H9 (cell line): ENCODE measurements at regions not wholly inside any gene's neighbourhood (a gene's known extent, or its start where the extent isn't known, plus 50 kb on each side); places are given as distances from the start of the nearest gene placed in this dataset.

Experiments
- DNase-seq: peaks from one replicate; pipeline ENCODE4 v3.0.0-alpha.2; 2017
- H2AFZ ChIP-seq: one replicate; pipeline ENCODE4 v1.6.1; 2013; ENCODE audit warnings: mild to moderate bottlenecking, low read length, control low read depth, moderate library complexity
- H2AK5ac ChIP-seq: 2 replicates; pipeline ENCODE4 v1.6.1; 2013; ENCODE audit warnings: low read length, control low read depth, mixed read lengths; ENCODE audit not compliant: insufficient read length
- H2BK120ac ChIP-seq: one replicate; pipeline ENCODE4 v1.6.1; 2013; ENCODE audit warnings: low read depth, mild to moderate bottlenecking, low read length, control low read depth, inconsistent platforms; ENCODE audit not compliant: poor library complexity, severe bottlenecking
- H2BK12ac ChIP-seq: 2 replicates; pipeline ENCODE4 v1.6.1; 2013; ENCODE audit warnings: low read length, control low read depth, mixed read lengths, low read depth; ENCODE audit not compliant: insufficient read length
- H2BK15ac ChIP-seq: 2 replicates; pipeline ENCODE4 v1.6.1; 2013; ENCODE audit warnings: low read depth, low read length, control low read depth
- H2BK20ac ChIP-seq: one replicate; pipeline ENCODE4 v1.6.1; 2013; ENCODE audit warnings: low read depth, mild to moderate bottlenecking, low read length, control low read depth, inconsistent platforms; ENCODE audit not compliant: poor library complexity, severe bottlenecking
- H2BK5ac ChIP-seq: 2 replicates; pipeline ENCODE4 v1.6.1; 2013; ENCODE audit warnings: low read length, control low read depth, mixed read lengths; ENCODE audit not compliant: insufficient read length
- H3K14ac ChIP-seq: 2 replicates; pipeline ENCODE4 v1.6.1; 2013; ENCODE audit warnings: low read length, control low read depth; ENCODE audit not compliant: insufficient read depth
- H3K18ac ChIP-seq: 2 replicates; pipeline ENCODE4 v1.6.1; 2013; ENCODE audit warnings: low read depth, mild to moderate bottlenecking, mixed read lengths, low read length, control low read depth; ENCODE audit not compliant: insufficient read length
- H3K23ac ChIP-seq: 2 replicates; pipeline ENCODE4 v1.6.1; 2013; ENCODE audit warnings: low read length, control low read depth, mixed read lengths, low read depth; ENCODE audit not compliant: insufficient read length
- H3K23me2 ChIP-seq: 2 replicates; pipeline ENCODE4 v1.6.1; 2013; ENCODE audit warnings: low read depth, mild to moderate bottlenecking, mixed read lengths, low read length, control low read depth; ENCODE audit not compliant: insufficient read length, poor library complexity, severe bottlenecking
- H3K27ac ChIP-seq: 2 replicates; pipeline ENCODE4 v1.5.1; 2013; ENCODE audit warnings: low read length, control low read depth, mixed read lengths, low read depth; ENCODE audit not compliant: insufficient read length
- H3K27me3 ChIP-seq: 2 replicates; pipeline ENCODE4 v1.6.1; 2013; ENCODE audit warnings: low read length, control low read depth, inconsistent platforms; ENCODE audit not compliant: insufficient read depth
- H3K4ac ChIP-seq: 2 replicates; pipeline ENCODE4 v1.6.1; 2013; ENCODE audit warnings: low read depth, mild to moderate bottlenecking, control low read depth, inconsistent platforms, low read length, moderate library complexity
- H3K4me1 ChIP-seq: 2 replicates; pipeline ENCODE4 v1.6.1; 2013; ENCODE audit warnings: low read length, control low read depth, inconsistent platforms; ENCODE audit not compliant: insufficient read depth
- H3K4me2 ChIP-seq: 2 replicates; pipeline ENCODE4 v1.6.1; 2013; ENCODE audit warnings: low read length, control low read depth, mixed read lengths; ENCODE audit not compliant: insufficient read length, insufficient read depth
- H3K56ac ChIP-seq: 2 replicates; pipeline ENCODE4 v1.6.1; 2013; ENCODE audit warnings: low read depth, mild to moderate bottlenecking, mixed read lengths, low read length, control low read depth; ENCODE audit not compliant: insufficient read length
- H3K79me1 ChIP-seq: 2 replicates; pipeline ENCODE4 v1.6.1; 2013; ENCODE audit warnings: low read depth, mild to moderate bottlenecking, moderate library complexity, low read length, control low read depth, inconsistent platforms; ENCODE audit not compliant: insufficient read depth, poor library complexity, severe bottlenecking
- H3K79me2 ChIP-seq: 2 replicates; pipeline ENCODE4 v1.6.1; 2013; ENCODE audit warnings: low read length, control low read depth, inconsistent platforms; ENCODE audit not compliant: insufficient read depth
- H3K9ac ChIP-seq: 2 replicates; pipeline ENCODE4 v1.6.1; 2013; ENCODE audit warnings: low read length, control low read depth, mixed read lengths; ENCODE audit not compliant: insufficient read length; ENCODE audit errors: extremely low read depth
- H3K9me3 ChIP-seq: one replicate; pipeline ENCODE4 v1.6.1; 2013; ENCODE audit warnings: low read depth, low read length, inconsistent platforms; ENCODE audit not compliant: control insufficient read depth
- H3T11ph ChIP-seq: one replicate; pipeline ENCODE4 v1.6.1; 2013; ENCODE audit warnings: mild to moderate bottlenecking, low read length, control low read depth, inconsistent platforms
- H4K20me1 ChIP-seq: one replicate; pipeline ENCODE4 v1.6.1; 2013; ENCODE audit not compliant: control insufficient read depth, insufficient read length, insufficient read depth
- H4K5ac ChIP-seq: 2 replicates; pipeline ENCODE4 v1.6.1; 2013; ENCODE audit warnings: low read depth, mild to moderate bottlenecking, mixed read lengths, low read length, control low read depth; ENCODE audit not compliant: insufficient read length
- H4K8ac ChIP-seq: replicated peaks from 2 replicates; pipeline ENCODE4 v1.6.1; 2013; ENCODE audit warnings: low read length, control low read depth, mixed read lengths, low read depth; ENCODE audit not compliant: insufficient read length
- H4K91ac ChIP-seq: 2 replicates; pipeline ENCODE4 v1.6.1; 2013; ENCODE audit warnings: low read depth, mild to moderate bottlenecking, moderate library complexity, mixed read lengths, low read length, control low read depth; ENCODE audit not compliant: insufficient read length
- H3K27ac Mint-ChIP-seq, 3 experiments: 2 replicates in 2 of 3; 3 replicates in 1 of 3; pipeline ENCODE4 v1.8.0; 2020 to 2021; ENCODE audit warnings: mixed read lengths in 3 of 3, mild to moderate bottlenecking in 1 of 3, moderate library complexity in 1 of 3
- H3K27me3 Mint-ChIP-seq: 2 replicates; pipeline ENCODE4 v1.8.0; 2021; ENCODE audit warnings: low read depth, mild to moderate bottlenecking, moderate library complexity, mixed read lengths
- H3K36me3 Mint-ChIP-seq, 3 experiments: 2 replicates in 2 of 3; 3 replicates in 1 of 3; pipeline ENCODE4 v1.8.0; 2020 to 2021; ENCODE audit warnings: low read depth in 3 of 3, mixed read lengths in 3 of 3; ENCODE audit not compliant: insufficient read depth in 1 of 3
- H3K4me1 Mint-ChIP-seq, 2 experiments: 2 replicates each; pipeline ENCODE4 v1.8.0; 2020; ENCODE audit warnings: mixed read lengths in 2 of 2
- H3K4me3 Mint-ChIP-seq, 2 experiments: 2 replicates in 1 of 2; 3 replicates in 1 of 2; pipeline ENCODE4 v1.8.0; 2020 to 2021; ENCODE audit warnings: mild to moderate bottlenecking in 2 of 2, mixed read lengths in 2 of 2, moderate library complexity in 1 of 2
- H3K9me3 Mint-ChIP-seq, 2 experiments: 2 replicates in 1 of 2; 3 replicates in 1 of 2; pipeline ENCODE4 v1.8.0; 2020; ENCODE audit warnings: mild to moderate bottlenecking in 2 of 2, mixed read lengths in 2 of 2, moderate library complexity in 1 of 2
- CTCF ChIP-seq: fragments of 200-600 bp; sonication (generic); conservative IDR thresholded peaks from 3 replicates; pipeline ENCODE4 v1.8.0; 2021; ENCODE audit warnings: antibody characterized with exemption, mild to moderate bottlenecking
- WGBS: extraction: QIAGEN DNeasy Blood & Tissue Kit; methylation state at CpG from one replicate; pipeline ENCODE4 v1.1.7; 2013; ENCODE audit warnings: missing lambda C conversion rate, low lambda C conversion rate, mixed read lengths; ENCODE audit not compliant: insufficient read length; ENCODE audit errors: extremely low coverage; 5-methylcytosine and 5-hydroxymethylcytosine counted together

- no peaks in the 10 kb centered on the region for H4K20me1 ChIP-seq
- no peak overlapping the region for H3K14ac ChIP-seq
- no peaks in the 10 kb centered on the region for H3K4me1 Mint-ChIP-seq
- no peaks in the 10 kb centered on the region for H3K27me3 ChIP-seq
- H3K18ac ChIP-seq: no peak overlapping the region
- H2BK20ac ChIP-seq: no peak overlapping the region
- H3K4me1 ChIP-seq: no peaks in the 10 kb centered on the region
- H3K36me3 Mint-ChIP-seq: no peaks in the 10 kb centered on the region
- no peaks in the 10 kb centered on the region for H3K79me1 ChIP-seq
- no peak overlapping the region for H2AFZ ChIP-seq
- peaks cover 40 to 43% of the 10 kb centered on the region in 2 experiments for H3K9me3 Mint-ChIP-seq
- H4K5ac ChIP-seq: no peak overlapping the region
- no peak overlapping the region for H3K4me3 Mint-ChIP-seq
- no peak overlapping the region for H4K91ac ChIP-seq
- H3K4me2 ChIP-seq: no peak overlapping the region
- H3K79me2 ChIP-seq: no peaks in the 10 kb centered on the region
- no peak overlapping the region for H3K23ac ChIP-seq
- no peak for TF ChIP-seq CTCF
- no peak overlapping the region for H3K9ac ChIP-seq
- H2BK120ac ChIP-seq: no peak overlapping the region
- no peak overlapping the region for H3K27ac Mint-ChIP-seq
- no CpG with 5 or more reads among the region's 4 CpGs for WGBS
- H2BK12ac ChIP-seq: no peak overlapping the region
- H3K9me3 ChIP-seq: peaks cover 7% of the 10 kb centered on the region
- no peak for DNase-seq
- no peaks in the 10 kb centered on the region for H3K23me2 ChIP-seq
- no peak overlapping the region for H3K4ac ChIP-seq
- no peak overlapping the region for H3K27ac ChIP-seq
- H2AK5ac ChIP-seq: no peak overlapping the region
- H3K56ac ChIP-seq: no peak overlapping the region
- no peak overlapping the region for H2BK15ac ChIP-seq
- H2BK5ac ChIP-seq: no peak overlapping the region
- no peak overlapping the region for H4K8ac ChIP-seq
- no peak overlapping the region for H3T11ph ChIP-seq
- peaks cover 3% of the 10 kb centered on the region; the same call in 1 of the 2 replicates for H3K27me3 Mint-ChIP-seq
These were observed 71.5 kb downstream of the PPP4R3C start for GRCh38 chrX:27391623-27392022.
